T-helper 1 cell treated with Interleukin-12 subunit alpha and Interleukin-12 subunit beta and Interleukin-4 antibody, amounts not matched to agents 30 ng/mL and 1 ng/mL, for 36 hours (primary cell): ENCODE measurements at regions not wholly inside any gene's neighbourhood (a gene's known extent, or its start where the extent isn't known, plus 50 kb on each side); places are given as distances from the start of the nearest gene placed in this dataset.

ENCODE experiments used
- intact Hi-C: fragments of 100-400 bp; cut with micrococcal nuclease; formaldehyde crosslinking; loops from one replicate; pipeline ENCODE4 v1.15.1; 2024

DNA sequence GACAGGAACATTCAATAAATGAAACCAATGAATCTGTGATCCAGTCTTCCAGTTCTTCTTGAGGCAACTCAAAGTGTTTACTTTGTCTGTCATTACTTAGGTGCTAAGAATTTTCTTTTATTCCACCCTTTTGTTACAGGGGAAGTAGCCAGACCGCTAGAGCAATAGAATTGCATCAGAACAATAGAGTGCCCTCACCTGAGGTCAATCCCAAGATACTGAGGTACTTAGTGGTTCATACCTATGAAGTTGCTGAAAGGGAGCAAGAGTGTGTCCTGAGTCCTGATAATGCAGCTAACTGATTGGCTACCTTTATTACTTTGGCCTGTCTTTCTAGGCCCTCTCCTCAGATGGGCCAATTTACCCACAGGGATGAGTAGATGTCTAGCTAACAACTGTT lies 359.4 kb upstream of the KCNH7 start:
- intact Hi-C loops = no loop called here

DNA sequence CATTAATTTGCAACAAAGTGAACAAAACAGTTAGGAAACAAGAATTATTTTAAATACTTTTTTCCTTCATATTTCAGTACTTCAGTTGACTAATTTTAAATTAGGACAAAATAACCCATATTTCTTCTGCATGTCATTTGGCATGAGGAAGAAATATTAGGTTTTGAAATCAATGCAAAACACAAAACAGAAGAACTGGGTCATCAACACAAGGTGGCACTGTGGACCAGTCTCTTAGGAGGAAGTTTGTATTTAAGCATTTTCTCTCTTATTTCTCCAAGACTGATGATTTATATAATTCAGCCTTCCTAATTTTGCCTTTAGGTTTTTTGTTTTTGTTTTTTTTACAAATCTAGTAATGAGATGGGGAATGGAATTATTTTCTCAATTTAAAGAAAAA lies 352.8 kb upstream of the KCNH7 start:
- intact Hi-C loops = no loop called here

DNA sequence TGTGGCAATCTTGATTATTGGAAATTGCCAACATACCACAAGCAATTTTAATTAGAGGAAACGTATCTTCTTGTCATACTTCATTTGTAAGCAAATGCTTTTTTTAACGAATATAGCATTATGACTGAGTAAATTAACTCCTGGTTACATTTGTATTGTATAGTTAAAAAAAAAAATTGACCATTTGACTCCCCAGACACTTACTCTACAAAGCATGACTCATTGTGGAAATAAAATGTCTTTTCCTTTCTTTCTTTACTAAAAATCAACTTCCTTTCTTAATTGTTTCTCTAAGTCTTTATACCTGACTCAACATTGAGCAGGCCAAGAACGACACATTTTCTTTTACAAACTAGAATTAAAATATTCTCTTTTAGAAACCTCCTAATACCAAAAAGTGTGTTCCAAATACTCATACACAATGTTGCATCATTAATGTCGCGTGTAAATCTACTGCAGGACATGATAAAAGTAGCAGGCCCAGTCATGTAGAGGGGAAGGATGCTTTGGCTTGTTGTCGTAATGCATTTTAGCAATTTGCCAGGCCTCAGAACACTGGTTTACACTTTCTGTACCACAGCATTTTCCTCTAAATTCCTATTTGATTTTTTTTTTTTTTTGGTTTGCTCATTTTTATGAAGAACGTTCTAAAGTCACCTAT lies 349.6 kb upstream of the KCNH7 start:
- intact Hi-C loops = no loop called here

DNA sequence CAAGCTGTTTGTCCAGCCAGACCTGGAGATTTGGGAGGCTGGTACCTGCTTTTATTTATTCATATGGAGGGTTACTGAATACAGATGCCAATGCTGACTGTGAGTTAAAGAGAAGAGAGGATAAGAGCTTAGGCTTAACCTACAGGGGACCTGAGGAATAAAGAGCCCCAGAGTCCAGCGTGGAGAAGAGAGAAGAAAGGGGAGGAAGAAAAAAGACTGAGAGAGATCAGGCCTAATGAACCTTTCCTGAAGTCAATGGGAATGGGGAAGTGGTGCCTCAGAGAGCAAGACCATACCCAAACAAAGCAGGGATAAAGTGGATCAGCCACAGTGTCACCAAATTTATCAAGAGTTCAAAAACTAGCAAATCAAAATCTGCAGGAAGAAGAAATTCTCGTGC lies 348.6 kb upstream of the KCNH7 start:
- intact Hi-C loops = no loop called here

DNA sequence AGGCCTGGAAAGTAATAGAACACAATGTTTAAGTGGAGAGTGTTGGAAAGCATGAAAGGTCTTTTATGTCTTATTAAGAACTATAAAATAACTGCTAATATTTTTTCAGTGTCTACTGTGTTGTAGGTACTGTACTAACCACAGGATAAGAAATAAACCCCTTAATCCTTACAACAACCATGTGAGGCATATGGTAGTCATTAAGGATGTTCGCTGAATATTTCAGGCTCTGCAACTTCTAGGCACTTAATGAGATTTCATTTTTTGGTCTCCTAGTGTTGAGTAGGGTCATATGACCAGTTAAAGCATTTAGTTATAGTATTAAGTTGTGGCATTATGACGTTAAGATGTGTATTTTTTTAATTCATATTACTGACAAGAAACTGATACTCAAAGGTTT lies 346.6 kb upstream of the KCNH7 start:
- intact Hi-C loops = no loop called here

DNA sequence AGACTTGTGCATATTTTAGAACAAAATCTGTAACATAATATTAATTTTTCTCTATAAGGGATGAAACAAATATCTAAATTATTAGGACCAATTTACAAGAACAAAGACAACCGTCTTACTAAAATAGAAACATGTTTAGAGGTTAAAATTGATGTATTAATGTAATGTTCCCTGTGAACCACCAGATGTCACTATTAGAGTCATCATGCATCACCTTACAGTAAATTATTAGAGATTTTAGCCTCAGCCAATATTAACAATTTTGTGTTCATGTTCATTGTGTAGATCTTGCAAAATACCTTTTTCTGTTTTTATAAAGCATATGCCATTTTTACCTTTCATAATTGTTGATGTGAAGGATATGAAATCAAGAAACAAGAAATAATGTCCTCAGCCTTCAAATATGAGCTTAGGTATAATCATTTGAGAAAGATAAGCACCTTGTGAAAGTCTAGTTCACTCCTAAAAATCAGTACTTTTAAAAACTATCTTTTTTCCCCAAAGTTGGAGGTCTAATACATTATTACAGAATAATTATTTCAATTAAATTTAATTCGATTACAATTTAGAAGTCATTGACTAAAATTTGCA lies 344.3 kb upstream of the KCNH7 start:
- intact Hi-C loops = no loop called here

DNA sequence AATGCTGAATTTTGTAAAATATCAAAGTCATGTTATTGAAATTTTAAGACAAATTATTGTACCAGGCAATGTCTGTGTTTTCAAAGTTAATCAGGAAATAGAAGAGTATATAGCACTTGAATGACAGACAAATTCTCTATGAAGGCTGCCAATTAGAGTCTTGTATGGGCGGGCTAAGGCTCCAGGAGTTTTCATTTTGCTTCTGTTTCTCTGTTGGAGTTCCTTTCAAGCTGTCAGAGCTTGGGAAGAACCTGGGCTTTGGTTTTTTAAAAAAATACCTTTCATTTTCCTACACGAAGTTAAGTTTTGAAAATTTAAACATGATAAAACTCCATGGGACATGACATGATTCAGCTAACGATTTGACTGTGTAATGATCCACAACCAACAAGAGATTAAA lies 339.0 kb upstream of the KCNH7 start:
- intact Hi-C loops = loop anchor here (10.0 kb wide), 1 partner anchor 887 kb away; no protein-coding TSS in a partner anchor

DNA sequence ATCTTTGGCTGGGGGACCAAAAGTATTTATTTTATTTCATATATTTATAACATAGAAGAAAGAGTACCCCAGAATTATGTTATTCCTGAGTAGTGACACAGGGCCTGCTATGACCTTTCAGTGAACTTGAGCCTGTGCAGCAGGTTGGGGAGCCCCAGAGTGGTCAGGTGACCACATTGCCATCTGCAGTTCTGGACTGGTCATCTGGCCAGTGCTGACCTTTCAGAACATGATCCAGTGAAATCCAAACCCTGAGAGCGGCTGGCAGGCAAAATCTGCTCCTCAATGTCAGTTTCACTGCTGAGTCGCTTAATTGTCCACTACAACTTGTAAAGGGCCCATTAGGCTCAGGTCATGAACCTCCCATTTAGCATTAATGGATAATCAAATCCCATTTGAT lies 336.7 kb upstream of the KCNH7 start:
- intact Hi-C loops = loop anchor here (10.0 kb wide), 1 partner anchor 890 kb away; no protein-coding TSS in a partner anchor

DNA sequence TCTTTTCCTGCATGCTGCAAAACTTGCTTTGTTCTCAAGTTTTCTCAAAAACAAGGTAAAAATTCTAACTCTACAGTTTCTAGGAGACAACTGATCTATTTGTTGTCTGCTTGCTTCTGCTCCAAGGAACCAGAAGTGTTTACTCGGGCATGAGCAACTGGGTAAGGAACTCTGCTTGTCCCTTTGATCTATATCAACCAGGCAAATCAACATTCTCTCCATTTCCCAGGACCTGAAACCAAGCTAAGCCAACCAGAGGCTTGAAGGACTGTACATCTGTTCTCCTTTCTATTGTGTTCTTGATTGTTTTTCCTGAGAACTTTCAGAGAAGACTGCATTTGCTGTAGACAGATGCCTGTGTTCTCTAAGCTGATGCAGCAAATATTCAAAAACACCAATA lies 335.0 kb upstream of the KCNH7 start:
- intact Hi-C loops = loop anchor here (10.0 kb wide), 1 partner anchor 891 kb away; no protein-coding TSS in a partner anchor

DNA sequence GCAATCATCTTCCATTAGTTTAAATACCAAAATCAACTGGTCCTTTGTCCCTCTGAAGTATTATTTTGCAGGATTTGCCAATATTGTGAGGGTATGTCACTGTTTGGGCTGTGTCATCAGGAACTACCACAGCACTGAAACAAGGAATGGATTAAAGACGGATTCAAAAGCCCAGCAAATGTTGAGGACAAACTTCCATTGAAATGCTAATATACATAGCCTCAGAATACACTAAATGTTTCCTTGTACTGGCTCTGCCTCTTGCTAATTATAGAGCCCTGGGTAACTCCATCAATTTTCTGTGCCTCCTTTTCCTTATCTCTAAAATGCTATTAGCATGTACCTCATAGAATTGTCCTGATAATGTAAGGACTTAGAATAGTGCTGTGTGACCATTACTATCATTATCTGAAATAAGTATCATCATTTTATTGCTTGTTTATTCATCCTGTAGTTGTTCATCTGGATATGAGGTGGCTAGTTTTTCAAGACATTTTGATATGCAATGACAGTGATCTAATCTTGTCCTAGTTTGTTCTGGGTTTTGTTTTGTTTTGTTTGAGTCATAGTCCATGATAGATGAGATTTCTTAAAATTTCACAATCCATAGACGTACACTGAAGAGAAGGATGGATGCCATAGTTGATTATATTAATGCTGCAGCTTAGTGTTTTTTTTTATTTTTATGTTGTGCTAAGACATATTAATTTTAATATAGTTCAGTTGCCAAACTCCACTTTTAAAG lies 333.4 kb upstream of the KCNH7 start:
- intact Hi-C loops = loop anchor here (10.0 kb wide), 1 partner anchor 893 kb away; no protein-coding TSS in a partner anchor

DNA sequence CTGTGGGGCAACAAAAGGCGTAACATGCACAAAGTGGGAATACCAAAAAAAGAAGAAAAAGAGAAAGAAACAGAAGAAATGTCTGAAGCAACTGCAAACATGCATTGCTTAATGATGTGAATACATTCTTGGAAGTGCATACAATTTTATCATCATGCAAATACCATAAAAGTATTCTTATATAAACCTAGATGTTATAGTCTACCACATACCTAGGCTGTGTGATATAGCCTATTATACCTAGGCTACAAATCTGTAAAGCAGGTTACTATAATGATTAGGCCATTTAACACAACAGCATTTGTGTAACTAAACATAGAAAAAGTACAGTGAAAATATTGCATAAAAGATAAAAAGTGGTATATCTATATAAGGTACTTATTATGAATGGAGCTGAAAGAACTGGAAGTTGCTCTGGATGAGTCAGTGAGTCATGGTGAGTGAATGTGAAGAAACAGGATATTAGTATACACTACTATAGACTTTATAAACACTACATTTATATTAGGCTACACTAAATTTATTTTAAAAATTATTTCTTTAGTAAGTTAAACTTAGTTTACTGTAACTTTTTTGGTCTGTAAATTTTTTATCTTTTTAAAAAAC lies 319.4 kb upstream of the KCNH7 start:
- intact Hi-C loops = no loop called here

DNA sequence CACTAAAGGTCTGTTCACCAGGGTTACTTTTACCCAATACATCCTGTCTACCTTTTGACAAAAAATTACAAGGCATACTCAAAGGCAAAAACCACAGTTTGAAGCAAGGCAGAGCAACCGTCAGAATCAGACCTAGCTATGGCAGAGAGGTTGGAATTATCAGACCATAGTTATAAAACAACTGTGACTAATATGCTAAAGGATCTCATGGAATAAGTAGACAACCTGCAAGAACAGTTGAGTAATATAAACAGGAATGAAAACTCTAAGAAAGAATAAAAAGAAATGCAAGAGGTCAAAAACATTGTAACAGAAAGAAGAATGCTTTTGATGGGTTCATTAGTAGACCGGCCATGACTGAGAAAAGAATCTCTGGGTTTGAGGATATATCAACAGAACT lies 318.8 kb upstream of the KCNH7 start:
- intact Hi-C loops = no loop called here

DNA sequence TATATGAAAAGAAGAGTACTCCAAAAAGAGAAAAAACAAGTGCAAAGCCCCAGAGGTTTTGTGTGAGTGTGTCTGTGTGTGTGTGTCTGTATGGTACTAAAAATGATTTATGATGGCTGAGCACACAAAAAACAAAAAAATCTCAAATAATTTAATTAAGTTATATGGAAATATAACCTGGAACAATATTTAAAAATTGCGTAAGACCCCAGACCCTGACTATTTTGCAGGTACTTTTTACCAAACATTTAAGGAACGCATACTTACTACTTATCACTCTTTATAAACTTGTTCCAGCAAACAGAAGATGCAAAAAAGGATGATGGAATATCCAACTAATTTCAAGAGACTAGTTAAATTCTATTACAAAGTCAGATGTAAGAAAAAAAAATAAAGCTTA lies 317.4 kb upstream of the KCNH7 start:
- intact Hi-C loops = no loop called here

DNA sequence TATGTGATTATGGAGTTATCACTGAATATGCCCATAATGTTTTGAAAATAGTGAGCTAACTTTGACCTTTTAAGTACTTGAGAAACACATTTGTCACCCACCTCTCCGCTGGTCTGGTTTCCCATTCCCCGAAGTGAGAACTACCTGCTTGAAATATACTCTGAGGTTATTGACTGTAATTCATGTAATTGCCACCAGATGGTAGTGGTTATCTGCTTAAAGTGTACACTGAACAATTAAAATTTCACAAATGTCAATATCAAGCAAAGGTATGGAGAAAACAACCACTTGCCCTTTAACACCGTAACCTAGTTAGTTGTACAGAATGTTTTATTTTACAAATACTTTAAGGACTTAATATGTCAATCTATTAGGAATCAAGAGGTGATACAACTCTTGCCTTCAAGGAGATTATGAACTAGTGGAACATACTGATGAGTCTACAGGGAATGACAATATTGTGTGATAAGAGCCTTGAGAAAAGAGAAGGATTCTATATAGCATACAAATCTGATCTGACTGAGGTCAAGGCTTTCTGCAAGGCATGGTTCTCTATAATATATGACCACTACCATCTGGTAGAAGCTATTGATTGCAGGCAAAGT lies 316.8 kb upstream of the KCNH7 start:
- intact Hi-C loops = no loop called here

DNA sequence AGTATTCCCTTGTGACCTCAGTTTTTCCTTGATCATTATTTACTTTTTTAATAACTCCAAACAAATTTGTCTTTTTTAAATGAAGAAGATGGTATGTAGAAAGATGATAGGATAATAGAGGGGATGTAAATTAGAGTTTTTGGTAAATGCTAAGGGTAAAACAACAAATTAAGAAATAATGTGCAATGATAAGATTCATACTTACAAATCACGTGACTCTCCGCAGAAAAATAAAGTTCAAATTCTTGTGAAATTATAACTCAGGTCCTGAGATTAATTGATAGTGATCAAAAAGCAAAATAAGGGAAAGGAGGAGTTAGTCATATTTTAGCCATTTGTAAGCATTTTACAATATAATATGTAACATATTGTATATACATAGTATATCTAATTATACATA lies 304.1 kb upstream of the KCNH7 start:
- intact Hi-C loops = no loop called here

DNA sequence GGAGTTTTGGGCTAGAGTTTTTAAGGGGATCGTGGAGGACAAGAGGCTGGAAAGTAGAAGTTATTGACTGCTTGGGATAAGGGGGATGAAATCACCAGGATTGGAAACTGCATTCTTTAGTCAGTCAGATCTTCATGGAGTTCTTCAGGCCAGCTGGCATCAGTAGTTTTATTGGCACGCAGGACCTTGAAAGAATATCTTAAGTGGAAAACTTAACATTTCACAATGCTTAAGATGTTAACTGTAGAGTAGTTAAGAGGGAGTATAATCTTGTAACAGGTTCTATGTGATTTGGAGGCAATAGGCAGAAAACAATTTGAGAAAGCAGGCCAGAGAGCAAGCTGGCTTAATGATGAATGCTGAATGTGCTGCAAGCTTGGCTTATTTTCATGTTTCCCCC lies 300.4 kb upstream of the KCNH7 start:
- intact Hi-C loops = no loop called here

DNA sequence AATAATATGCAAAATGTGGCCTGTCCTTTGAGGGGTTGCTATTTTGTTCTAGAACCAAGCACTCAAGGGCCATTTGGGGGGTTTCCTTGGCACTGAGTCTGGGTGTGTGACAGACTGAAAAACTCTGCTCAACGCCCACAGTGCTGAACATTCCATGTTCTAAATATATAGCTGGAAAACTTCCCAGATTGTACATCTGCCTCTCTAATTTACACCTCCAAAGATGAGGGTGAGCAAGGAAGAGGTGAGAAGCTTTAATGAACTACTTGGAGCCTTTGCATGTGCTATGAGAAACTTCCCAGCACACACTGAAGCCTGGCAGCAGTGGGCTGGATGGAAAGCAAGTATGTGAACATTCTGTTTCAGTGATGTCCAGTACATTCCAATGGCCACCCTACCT lies 296.7 kb upstream of the KCNH7 start:
- intact Hi-C loops = no loop called here

DNA sequence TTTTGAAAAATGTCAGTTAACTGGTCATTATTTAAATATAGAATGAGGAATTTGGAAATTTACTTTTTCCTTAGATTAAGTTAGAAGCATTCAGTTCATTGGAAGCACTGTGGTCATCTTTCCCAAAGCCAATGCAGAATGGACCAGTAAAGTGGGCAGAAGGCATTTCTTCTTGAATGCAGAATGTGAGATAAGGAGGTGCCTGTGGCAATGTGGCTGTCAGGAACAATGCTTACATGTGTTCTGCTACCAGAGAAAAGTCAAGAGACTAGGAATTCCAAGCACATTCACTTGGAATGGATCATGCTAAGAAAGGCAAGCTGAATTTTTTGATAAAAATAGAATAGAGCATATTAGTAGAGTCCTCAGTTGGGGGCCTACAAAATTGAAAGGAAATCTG lies 295.0 kb upstream of the KCNH7 start:
- intact Hi-C loops = loop anchor here (2.0 kb wide), 1 partner anchor 243 kb away; no protein-coding TSS in a partner anchor

DNA sequence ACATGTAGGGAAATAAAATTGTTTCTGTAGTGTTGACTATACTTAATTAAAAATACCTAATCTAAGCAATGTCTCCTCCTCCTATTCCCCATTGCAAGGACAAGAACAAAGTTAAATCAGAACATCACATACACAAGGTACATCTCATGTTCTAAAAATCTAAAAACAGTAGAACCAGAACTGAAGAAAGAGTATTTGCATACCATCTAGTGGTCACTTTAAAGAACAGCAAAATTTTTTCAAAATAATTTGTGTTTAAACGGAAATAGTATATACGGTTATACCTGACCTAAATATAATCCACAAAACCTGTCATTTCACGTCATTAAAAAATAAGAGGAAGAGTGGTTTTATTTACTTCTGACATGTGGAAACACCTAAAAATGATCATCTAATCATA lies 294.3 kb upstream of the KCNH7 start:
- intact Hi-C loops = loop anchor here (2.0 kb wide), 1 partner anchor 242 kb away; no protein-coding TSS in a partner anchor

DNA sequence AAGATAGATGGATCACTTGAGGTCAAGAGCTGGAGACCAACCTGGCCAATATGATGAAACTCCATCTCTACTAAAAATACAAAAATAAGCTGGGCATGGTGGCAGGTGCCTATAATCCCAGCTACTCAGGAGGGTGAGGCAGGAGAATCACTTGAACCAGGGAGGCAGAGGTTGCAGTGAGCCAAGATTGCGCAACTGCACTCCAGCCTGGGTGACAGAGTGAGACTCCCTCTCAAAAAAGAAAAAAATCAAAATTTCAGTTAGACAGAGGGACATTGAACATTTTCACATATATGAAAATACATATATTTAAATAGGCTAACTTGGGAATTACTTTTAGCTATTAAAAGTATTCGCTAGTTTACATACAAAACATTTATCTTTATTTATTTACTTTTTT lies 293.6 kb upstream of the KCNH7 start:
- intact Hi-C loops = loop anchor here (2.0 kb wide), 1 partner anchor 241 kb away; no protein-coding TSS in a partner anchor

DNA sequence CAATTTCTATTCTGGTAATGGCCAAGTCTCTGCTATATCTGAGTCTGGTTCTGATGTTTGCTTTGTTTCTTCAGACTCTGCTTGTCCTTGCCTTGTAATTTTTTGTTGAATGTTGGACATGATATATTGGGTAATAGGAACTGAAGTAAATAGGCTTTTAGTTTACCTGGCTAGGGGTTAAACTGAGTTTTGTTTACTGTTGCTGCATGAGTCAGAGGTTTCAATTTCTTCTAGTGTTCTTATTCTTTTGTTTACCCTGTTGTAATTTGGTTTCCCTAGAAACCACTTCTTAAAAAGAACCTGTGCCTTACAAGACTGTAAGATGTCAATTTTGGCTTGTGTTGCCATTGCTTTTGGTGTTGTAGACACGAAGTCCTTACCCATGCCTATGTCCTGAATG lies 285.0 kb upstream of the KCNH7 start:
- intact Hi-C loops = no loop called here

DNA sequence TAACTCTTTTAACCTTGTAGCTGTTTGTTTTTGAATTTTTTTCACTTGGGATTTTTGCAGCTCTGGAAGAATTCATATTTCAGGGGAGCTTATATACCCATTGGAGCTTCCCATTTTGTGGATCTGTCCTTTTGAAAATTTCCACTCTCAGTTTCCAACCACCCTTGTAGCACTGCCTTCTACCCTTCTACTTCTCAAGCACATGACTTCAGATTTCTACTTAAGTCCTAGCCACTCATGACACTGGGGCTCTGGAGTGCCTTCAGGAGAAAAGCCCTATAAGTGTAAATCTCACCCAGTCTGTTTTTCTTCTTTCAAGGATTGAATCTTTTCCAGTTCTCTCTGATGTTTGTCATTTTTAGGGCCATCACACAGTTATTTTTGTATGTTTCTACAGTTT lies 283.7 kb upstream of the KCNH7 start:
- intact Hi-C loops = no loop called here
